A549 (cell line): ENCODE measurements at regions not wholly inside any gene's neighbourhood (a gene's known extent, or its start where the extent isn't known, plus 50 kb on each side); places are given as distances from the start of the nearest gene placed in this dataset.
"Not testable (repeated sequence)": the region's sequence is repeated elsewhere in the genome, so short reads cannot be mapped to it uniquely, and the experiment has no call there.

Source experiments
- ATAC-seq, 2 experiments: fragments of 200-7000 bp in 1 of 2; fragments of >200 bp in 1 of 2; cut with Nextera tagmentation in 1 of 2; cut with Tn5 transposase in 1 of 2; 3 replicates each; pipeline versions ENCODE4 v1.8.0 to v1.9.1; 2018 to 2020; ENCODE audit warnings: mild to moderate bottlenecking in 1 of 2, moderate library complexity in 1 of 2
- CTCF ChIA-PET: fragments of 300-600 bp; sonication (Branson Sonifier 250); formaldehyde crosslinking; extraction: SDS; loops from one replicate; lab custom pipeline; 2021; ENCODE audit warnings: antibody characterized with exemption, inconsistent platforms; lab: Yijun Ruan, JAX
- POLR2A ChIA-PET: fragments of 350-600 bp; formaldehyde crosslinking; extraction: SDS; loops from one replicate; lab custom pipeline; 2021; ENCODE audit warnings: antibody characterized with exemption, inconsistent platforms; lab: Yijun Ruan, JAX
- DNase-seq, 2 experiments: peaks; one replicate each; pipeline versions ENCODE4 v3.0.0 to v3.0.0-alpha.2; 2011 to 2016; ENCODE audit warnings: low read depth in 1 of 2, low spot score in 1 of 2
- FAIRE-seq: peaks from 2 replicates; lab custom pipeline; 2011; peaks lifted over from hg19 to GRCh38; lab: Jason Lieb, UNC
- H3K27ac ChIP-seq, 2 experiments: fragments of >200 bp; sonication (Bioruptor Twin); formaldehyde crosslinking; 3 replicates each; pipeline ENCODE4 v1.5.1; 2016 to 2017
- H3K4me1 ChIP-seq: fragments of >200 bp; sonication (Bioruptor Twin); formaldehyde crosslinking; 3 replicates; pipeline ENCODE4 v1.6.1; 2016
- H3K4me2 ChIP-seq: fragments of >200 bp; sonication (Bioruptor Twin); formaldehyde crosslinking; 3 replicates; pipeline ENCODE4 v1.6.1; 2016
- H3K4me3 ChIP-seq: fragments of >200 bp; sonication (Bioruptor Twin); formaldehyde crosslinking; 3 replicates; pipeline ENCODE4 v1.5.1; 2016
- H3K9me3 ChIP-seq: fragments of >200 bp; sonication (Bioruptor Twin); formaldehyde crosslinking; 3 replicates; pipeline ENCODE4 v1.6.1; 2016
- BHLHE40 ChIP-seq: IDR thresholded peaks from 2 replicates; pipeline ENCODE4 v1.6.1; 2012; ENCODE audit warnings: low read depth, low read length, inconsistent platforms
- CEBPB ChIP-seq, 2 experiments: fragments of >200 bp in 1 of 2; sonication (Bioruptor Twin) in 1 of 2; formaldehyde crosslinking in 1 of 2; IDR thresholded peaks; 2 replicates each; pipeline ENCODE4 v1.6.1; 2012 to 2016
- CHD4 ChIP-seq: fragments of 200-600 bp; sonication (generic); IDR thresholded peaks from 2 replicates; pipeline ENCODE4 v1.6.1; 2016; ENCODE audit warnings: antibody characterized with exemption, mild to moderate bottlenecking, borderline replicate concordance
- EHF ChIP-seq: fragments of 250-450 bp; sonication (Bioruptor Pico); IDR thresholded peaks from 2 replicates; pipeline ENCODE4 v1.5.0; 2020; ENCODE audit warnings: mild to moderate bottlenecking
- FOXS1 ChIP-seq: fragments of 250-450 bp; sonication (Bioruptor Pico); IDR thresholded peaks from 2 replicates; pipeline ENCODE4 v1.5.0; 2020; ENCODE audit warnings: mild to moderate bottlenecking, moderate library complexity
- HES2 ChIP-seq: fragments of >200 bp; sonication (Bioruptor Twin); formaldehyde crosslinking; IDR thresholded peaks from 2 replicates; pipeline ENCODE4 v1.6.1; 2016
- HMGXB4 ChIP-seq: fragments of 250-450 bp; sonication (Bioruptor Pico); IDR thresholded peaks from 2 replicates; pipeline ENCODE4 v1.5.0; 2021; ENCODE audit warnings: mild to moderate bottlenecking, moderate library complexity, borderline replicate concordance
- MAFK ChIP-seq: fragments of 450-650 bp; IDR thresholded peaks from 2 replicates; pipeline ENCODE4 v1.6.1; 2014; ENCODE audit not compliant: partially characterized antibody
- POLR2A ChIP-seq: IDR thresholded peaks from 2 replicates; pipeline ENCODE4 v1.6.1; 2012; ENCODE audit warnings: mild to moderate bottlenecking, low read length
- POLR2AphosphoS2 ChIP-seq: conservative IDR thresholded peaks from 2 replicates; pipeline ENCODE4 v1.6.1; 2012; ENCODE audit warnings: low read length, improper control_type of control experiment, inconsistent platforms
- RAD21 ChIP-seq, 2 experiments: fragments of >200 bp in 1 of 2; sonication (Bioruptor Twin) in 1 of 2; formaldehyde crosslinking in 1 of 2; IDR thresholded peaks in 1 of 2; conservative IDR thresholded peaks in 1 of 2; 2 replicates in 1 of 2; 3 replicates in 1 of 2; pipeline ENCODE4 v1.6.1; 2012 to 2018; ENCODE audit warnings: inconsistent platforms in 1 of 2
- REST ChIP-seq: fragments of 200-600 bp; sonication (generic); IDR thresholded peaks from 2 replicates; pipeline ENCODE4 v1.6.1; 2016; ENCODE audit warnings: antibody characterized with exemption, mild to moderate bottlenecking, moderate library complexity
- RFX5 ChIP-seq: fragments of 450-650 bp; IDR thresholded peaks from 2 replicates; pipeline ENCODE4 v1.7.1; 2014; ENCODE audit warnings: antibody characterized with exemption, mild to moderate bottlenecking, moderate library complexity
- ZFP36 ChIP-seq: fragments of 450-650 bp; IDR thresholded peaks from 2 replicates; pipeline ENCODE4 v1.6.1; 2014; ENCODE audit warnings: borderline replicate concordance; ENCODE audit not compliant: partially characterized antibody
- WGBS: methylation state at CpG from one replicate; pipeline ENCODE4 v1.1.6; 2017; ENCODE audit errors: missing lambda C conversion rate; 5-methylcytosine and 5-hydroxymethylcytosine counted together

- TF ChIP-seq RAD21 (conservative IDR thresholded peaks at IDR 0.05 in 1 of 2, IDR thresholded peaks at IDR 0.05 in 1 of 2) = no peak
- TF ChIP-seq EHF (CRISPR knock-in tag) = no peak
- TF ChIP-seq RFX5 = no peak
- TF ChIP-seq POLR2A = no peak
- TF ChIP-seq HES2 = no peak
- TF ChIP-seq BHLHE40 = no peak
These were observed 61.6 kb upstream of the SPP1 start (continued) for GRCh38 chr4:87913896-87914295.

GRCh38 chr4:87915621-87916020, 59.9 kb upstream of the SPP1 start:
- ChIA-PET CTCF (no interaction called here), POLR2A (no interaction called here)
- no peaks in the 10 kb centered on the region for H3K9me3 ChIP-seq
- no peak for DNase-seq
- no peak overlapping the region for H3K4me2 ChIP-seq
- FAIRE-seq = no peak
- H3K4me3 ChIP-seq = no peak overlapping the region
- ATAC-seq = no peak
- no peak overlapping the region for H3K27ac ChIP-seq
- TF ChIP-seq CHD4 (no peak), MAFK (peak; percentile 56), REST (no peak)
- peaks cover 20% of the 10 kb centered on the region; the same call in 2 of the 3 replicates for H3K4me1 ChIP-seq
- WGBS = 67% methylated on average over 6 of the region's 6 CpGs

- H3K4me3 ChIP-seq = no peak overlapping the region
- no peak for ATAC-seq
- ChIA-PET POLR2A (no interaction called here), CTCF (no interaction called here)
- FAIRE-seq = no peak
- TF ChIP-seq FOXS1 = no peak
- TF ChIP-seq ZFP36 = no peak
- no peak for TF ChIP-seq HMGXB4
- no peak for TF ChIP-seq CHD4
- no peak for TF ChIP-seq HES2
- TF ChIP-seq POLR2AphosphoS2 = no peak
- TF ChIP-seq CEBPB (IDR thresholded peaks at IDR 0.05) = no peak
- no peak overlapping the region for H3K27ac ChIP-seq
- H3K4me1 ChIP-seq = peaks cover 12% of the 10 kb centered on the region; the same call in 2 of the 3 replicates
- H3K9me3 ChIP-seq = no peaks in the 10 kb centered on the region
- 60% methylated on average over 2 of the region's 2 CpGs for WGBS
- no peak for DNase-seq
- H3K4me2 ChIP-seq = no peak overlapping the region
These were observed 58.9 kb upstream of the SPP1 start for GRCh38 chr4:87916626-87917025.

- H3K4me1 ChIP-seq, H3K27ac ChIP-seq, FAIRE-seq, DNase-seq, ATAC-seq, H3K9me3 ChIP-seq, H3K4me3 ChIP-seq, H3K4me2 ChIP-seq, POLR2A ChIA-PET: not testable (repeated sequence)
- CTCF ChIA-PET = interaction anchor here (1.1 kb wide), 1 partner anchor 16 kb away, joined by 3 read pairs; no protein-coding TSS in a partner anchor
- WGBS = 70% methylated on average over 5 of the region's 5 CpGs
These were observed 57.6 kb upstream of the SPP1 start for GRCh38 chr4:87917911-87918310.
